Uterus (tissue), 2 donors: ENCODE measurements at regions not wholly inside any gene's neighbourhood (a gene's known extent, or its start where the extent isn't known, plus 50 kb on each side); places are given as distances from the start of the nearest gene placed in this dataset.

Experiments used
- CTCF ChIP-seq, 4 experiments: fragments of 200-600 bp in 2 of 4; fragments of 450-650 bp in 2 of 4; sonication (generic) in 2 of 4; IDR thresholded peaks; one replicate each; pipeline ENCODE4 v1.5.1; 2016 to 2019; ENCODE audit warnings: antibody characterized with exemption in 4 of 4, mild to moderate bottlenecking in 2 of 4, moderate library complexity in 1 of 4
- POLR2A ChIP-seq, 2 donors: fragments of 450-650 bp; IDR thresholded peaks; one replicate each; pipeline ENCODE4 v1.6.1; 2016; ENCODE audit warnings: antibody characterized with exemption in 2 of 2, mild to moderate bottlenecking in 1 of 2, moderate library complexity in 1 of 2

DNA sequence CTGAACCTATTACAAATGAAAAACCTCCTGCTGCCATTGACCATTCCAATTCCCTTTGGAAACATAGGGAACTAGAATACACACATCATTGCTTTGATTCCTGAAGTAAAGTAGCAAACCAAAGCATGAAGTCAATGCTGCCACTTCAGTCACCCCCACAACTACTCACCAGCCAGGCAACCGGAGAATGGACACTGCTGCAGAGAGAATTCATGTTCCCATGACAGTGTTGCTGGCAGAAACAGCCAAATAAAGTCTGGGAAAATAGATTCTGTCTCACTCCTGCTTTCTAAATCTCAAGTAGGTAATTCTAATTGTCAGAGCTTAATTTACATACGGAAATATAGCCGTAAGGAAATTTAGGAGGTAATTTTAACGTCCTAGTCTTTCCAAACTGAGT is 162.9 kb upstream of the PLPPR1 start:
- TF ChIP-seq CTCF (IDR thresholded peaks at IDR 0.05) (no peak), POLR2A (IDR thresholded peaks at IDR 0.05) (no peak)
